Activated T-cell treated with anti-CD3 and anti-CD28 coated beads, Interleukin-2, amount 50 U/mL, for 24 hours (primary cell): ENCODE measurements at regions not wholly inside any gene's neighbourhood (a gene's known extent, or its start where the extent isn't known, plus 50 kb on each side); places are given as distances from the start of the nearest gene placed in this dataset.

Experiments
- DNase-seq: peaks from one replicate; pipeline ENCODE4 v3.0.0-alpha.2; 2020
- H3K27ac Mint-ChIP-seq: 2 replicates; pipeline ENCODE4 v1.8.0; 2020; ENCODE audit warnings: mild to moderate bottlenecking, mixed read lengths
- H3K27me3 Mint-ChIP-seq: 2 replicates; pipeline ENCODE4 v1.8.0; 2020; ENCODE audit warnings: mixed read lengths
- H3K36me3 Mint-ChIP-seq: 2 replicates; pipeline ENCODE4 v1.8.0; 2020; ENCODE audit warnings: low read depth, mixed read lengths
- H3K4me1 Mint-ChIP-seq: 2 replicates; pipeline ENCODE4 v1.8.0; 2020; ENCODE audit warnings: low read depth, mixed read lengths
- H3K4me3 Mint-ChIP-seq: 2 replicates; pipeline ENCODE4 v1.8.0; 2020; ENCODE audit warnings: mild to moderate bottlenecking, moderate library complexity, mixed read lengths
- H3K9me3 Mint-ChIP-seq: 2 replicates; pipeline ENCODE4 v1.8.0; 2020; ENCODE audit warnings: mixed read lengths

DNA sequence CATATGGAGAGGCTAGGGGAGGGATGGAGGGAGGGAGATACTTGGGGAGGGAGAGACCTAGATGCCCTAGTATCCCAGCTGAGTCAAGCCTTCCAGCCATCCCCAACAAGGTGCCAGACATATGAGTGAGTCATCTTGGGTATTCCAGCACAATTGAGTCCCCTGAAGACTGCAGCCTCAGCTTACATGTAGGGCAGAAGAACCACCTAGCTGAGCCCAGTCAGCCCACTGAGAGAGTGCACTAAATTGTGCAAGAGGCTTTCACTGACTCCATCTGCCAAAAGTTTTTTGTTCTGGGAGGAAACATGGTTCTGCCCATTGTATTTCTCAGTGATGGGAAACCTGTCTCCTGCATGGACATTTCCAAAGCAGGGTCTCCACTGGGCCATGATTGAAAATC is 76.4 kb downstream of the FOXD2 start:
- peaks cover 95% of the 10 kb centered on the region for H3K27me3 Mint-ChIP-seq

DNA sequence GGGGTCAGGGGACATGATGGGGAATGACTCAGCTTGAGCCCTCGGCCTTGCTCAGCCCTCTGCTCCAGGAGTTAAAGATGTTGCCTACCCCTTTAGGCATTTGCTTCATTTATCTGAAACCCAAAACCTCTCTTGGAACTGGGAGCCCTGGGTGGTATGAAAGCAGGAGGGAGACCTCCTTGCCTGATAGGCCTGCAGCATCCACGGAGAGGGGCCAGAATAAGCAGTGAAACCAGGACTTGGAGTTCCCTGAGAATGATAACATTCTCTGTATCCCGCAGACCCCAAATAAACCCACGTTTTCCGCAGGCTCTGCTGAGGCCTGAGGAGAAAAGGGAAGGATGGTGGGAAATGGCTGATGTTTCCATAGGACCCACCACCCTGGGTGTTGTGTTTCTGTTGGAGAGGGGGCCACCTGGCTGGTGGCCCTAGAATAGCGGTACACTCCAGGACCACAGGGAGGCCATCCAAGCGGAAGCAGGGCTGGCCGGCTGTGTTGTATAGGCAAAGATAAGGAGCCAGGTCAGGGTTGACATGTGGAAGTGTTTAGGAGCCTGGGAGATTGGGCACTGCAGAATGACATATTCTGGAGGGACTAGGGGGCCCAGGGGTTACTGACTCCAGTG is 77.4 kb downstream of the FOXD2 start:
- H3K27me3 Mint-ChIP-seq: peaks cover 92% of the 10 kb centered on the region
- H3K9me3 Mint-ChIP-seq: peaks cover 13% of the 10 kb centered on the region
- H3K4me1 Mint-ChIP-seq: no peaks in the 10 kb centered on the region
- no peak overlapping the region for H3K27ac Mint-ChIP-seq
- no peak overlapping the region for H3K4me3 Mint-ChIP-seq
- DNase-seq: no peak
- H3K36me3 Mint-ChIP-seq: no peaks in the 10 kb centered on the region

More for the DNA sequence above, 76.4 kb downstream of the FOXD2 start:
- H3K36me3 Mint-ChIP-seq: no peaks in the 10 kb centered on the region
- H3K4me3 Mint-ChIP-seq: no peak overlapping the region
- DNase-seq: no peak
- peaks cover 13% of the 10 kb centered on the region for H3K9me3 Mint-ChIP-seq
- peaks cover under 1% of the 10 kb centered on the region for H3K4me1 Mint-ChIP-seq
- H3K27ac Mint-ChIP-seq: no peak overlapping the region

DNA sequence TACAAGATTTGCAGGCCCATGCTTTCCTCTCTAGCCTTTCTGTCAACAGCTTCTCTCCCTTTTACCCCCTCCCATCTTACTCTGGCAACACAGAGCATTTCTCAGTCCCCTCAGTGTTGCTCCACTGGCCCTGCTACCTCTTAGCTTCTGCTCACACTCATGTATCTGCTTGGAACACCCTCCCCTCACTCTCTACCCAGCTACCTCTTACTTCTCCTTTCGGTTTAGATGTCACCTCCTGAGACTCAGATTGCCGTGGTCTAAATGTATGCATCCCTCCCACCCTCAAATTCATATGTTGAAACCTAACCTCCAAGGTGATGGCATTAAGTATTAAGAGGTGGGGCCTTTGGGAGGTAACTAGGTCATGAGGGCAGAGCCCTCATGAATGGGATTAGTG is 80.1 kb downstream of the FOXD2 start:
- Mint-ChIP-seq H3K4me1 (no peaks in the 10 kb centered on the region), H3K36me3 (no peaks in the 10 kb centered on the region), H3K27me3 (peaks cover 86% of the 10 kb centered on the region), H3K9me3 (peaks cover 13% of the 10 kb centered on the region), H3K4me3 (no peak overlapping the region), H3K27ac (no peak overlapping the region)
- DNase-seq: no peak

DNA sequence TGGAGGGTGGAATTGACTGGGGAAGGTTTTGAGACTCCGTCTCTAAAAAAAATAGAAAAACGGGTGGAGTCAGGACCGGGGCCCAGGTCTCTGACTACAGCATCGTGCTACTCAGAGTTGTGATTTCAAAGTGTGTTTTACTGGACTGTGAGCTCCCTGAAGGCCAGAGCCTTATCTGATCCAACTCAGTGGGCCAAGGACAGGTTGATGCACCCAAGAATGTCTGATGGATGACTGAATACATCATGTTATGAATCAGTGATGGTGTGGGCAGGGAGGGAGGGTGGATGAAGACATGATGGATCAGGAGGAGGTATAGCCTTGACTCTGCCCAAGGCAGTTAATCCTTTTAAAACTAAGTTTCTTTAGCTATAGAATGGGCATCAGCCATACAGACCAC is 81.6 kb downstream of the FOXD2 start:
- H3K27ac Mint-ChIP-seq: no peak overlapping the region
- H3K36me3 Mint-ChIP-seq: no peaks in the 10 kb centered on the region
- H3K9me3 Mint-ChIP-seq: peaks cover 4% of the 10 kb centered on the region
- H3K4me3 Mint-ChIP-seq: no peak overlapping the region
- DNase-seq: no peak
- H3K27me3 Mint-ChIP-seq: peaks cover 85% of the 10 kb centered on the region
- no peaks in the 10 kb centered on the region for H3K4me1 Mint-ChIP-seq

DNA sequence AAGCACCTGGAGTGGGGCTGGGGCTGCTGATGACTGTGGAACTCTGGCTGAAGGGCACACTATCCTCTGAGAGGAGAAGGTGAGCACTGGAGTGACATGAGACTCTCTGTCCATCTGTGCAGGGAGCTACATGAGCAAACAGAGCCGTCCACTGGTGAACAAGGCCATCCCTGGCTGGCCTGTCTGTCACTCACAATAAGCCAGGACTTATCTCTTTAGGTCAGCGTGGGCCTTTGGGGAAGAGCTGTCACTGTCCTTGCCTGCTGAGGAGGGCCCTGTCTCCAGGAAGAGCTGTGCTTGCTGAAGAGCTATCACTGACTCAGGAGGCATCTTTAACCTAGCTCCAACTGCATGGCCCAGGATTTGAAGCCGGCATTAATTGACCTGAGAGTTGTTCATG is 82.1 kb downstream of the FOXD2 start:
- Mint-ChIP-seq H3K27ac (no peak overlapping the region), H3K4me3 (no peak overlapping the region), H3K4me1 (no peaks in the 10 kb centered on the region), H3K36me3 (no peaks in the 10 kb centered on the region), H3K27me3 (peaks cover 85% of the 10 kb centered on the region), H3K9me3 (no peaks in the 10 kb centered on the region)
- no peak for DNase-seq

DNA sequence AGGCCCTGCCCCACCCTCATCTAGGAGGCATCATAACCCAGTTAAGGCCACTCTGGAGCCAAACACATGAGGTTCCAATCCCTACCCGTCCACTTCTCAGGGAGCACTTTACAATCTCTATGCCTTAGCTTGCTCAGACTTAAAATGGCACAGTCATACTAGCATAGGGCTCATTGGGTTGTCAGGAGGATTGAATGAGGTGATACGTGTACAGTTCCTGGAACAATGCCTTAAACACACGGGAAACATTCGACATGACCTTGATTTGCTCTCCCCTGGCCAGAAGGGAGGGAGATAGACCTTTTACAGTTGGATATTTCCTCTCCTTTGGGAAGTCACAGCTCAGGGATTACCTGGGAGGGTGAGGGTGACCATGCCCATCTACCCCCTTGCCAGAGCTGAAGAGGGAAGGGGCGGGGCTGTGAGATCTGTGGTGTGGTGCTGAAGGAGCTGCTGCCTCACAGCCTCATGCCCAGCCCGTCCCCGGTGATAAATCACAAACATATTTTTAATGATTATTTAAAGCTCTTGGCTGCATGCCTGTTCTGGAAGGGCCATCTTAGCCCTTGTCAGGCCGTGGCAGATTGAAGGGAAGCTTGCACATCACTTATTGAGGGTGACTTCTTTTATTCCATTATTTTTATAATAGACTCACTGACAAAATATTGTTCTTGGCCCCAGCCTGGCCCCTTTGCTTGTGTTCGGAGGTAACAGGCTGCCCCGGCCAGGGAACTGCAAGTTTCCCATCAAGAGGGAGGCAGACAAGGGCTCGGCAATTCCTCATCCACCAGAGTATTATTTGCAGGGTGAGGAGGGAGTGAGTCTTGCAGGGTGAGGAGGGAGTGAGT is 83.4 kb downstream of the FOXD2 start:
- Mint-ChIP-seq H3K4me3 (no peak overlapping the region), H3K27ac (no peak overlapping the region), H3K36me3 (no peaks in the 10 kb centered on the region), H3K27me3 (peaks cover 82% of the 10 kb centered on the region), H3K9me3 (no peaks in the 10 kb centered on the region), H3K4me1 (no peaks in the 10 kb centered on the region)
- no peak for DNase-seq

DNA sequence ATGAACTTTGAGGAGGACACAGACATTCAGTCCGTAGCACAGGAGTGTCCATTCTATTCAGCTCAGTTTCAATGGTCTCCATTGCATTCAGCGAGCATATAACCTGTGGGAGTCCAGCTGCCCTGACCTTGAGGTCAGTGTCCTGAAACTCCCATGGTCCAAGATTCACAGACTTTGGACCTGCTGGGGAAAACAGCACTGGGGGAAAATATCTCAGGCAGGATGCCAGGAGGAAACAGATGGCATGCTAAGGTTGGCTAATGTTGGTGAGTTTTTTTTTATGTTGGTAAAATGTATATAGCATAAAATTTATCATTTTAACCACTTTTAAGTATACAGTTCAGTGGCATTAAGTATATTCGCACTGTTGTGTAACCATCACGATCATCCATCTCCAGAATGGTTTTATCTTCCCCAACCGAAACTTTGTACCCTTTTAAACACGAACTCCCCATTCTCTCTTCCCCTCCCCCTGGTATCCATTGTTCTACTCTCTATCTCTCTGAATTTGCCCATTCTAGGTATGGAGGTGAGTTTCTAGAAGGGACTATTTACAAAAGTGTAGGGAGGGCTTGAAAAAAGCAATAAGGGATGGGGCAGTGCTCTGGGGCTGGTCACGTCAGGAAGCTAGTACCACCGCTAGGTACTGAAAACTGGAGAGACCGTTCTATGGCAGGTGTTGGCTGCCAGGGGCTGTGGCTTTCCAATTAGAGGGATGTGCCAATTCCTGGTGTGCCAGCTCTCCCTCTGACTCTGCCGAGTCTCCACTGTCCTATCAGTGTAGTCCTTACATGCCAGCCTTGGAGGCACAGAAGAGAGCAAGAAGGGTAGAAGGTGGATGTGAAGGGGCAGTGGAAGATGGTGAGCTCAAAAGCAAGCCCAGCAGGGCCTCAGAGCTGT is 85.3 kb downstream of the FOXD2 start:
- H3K4me3 Mint-ChIP-seq: no peak overlapping the region
- no peak for DNase-seq
- peaks cover 84% of the 10 kb centered on the region for H3K27me3 Mint-ChIP-seq
- H3K4me1 Mint-ChIP-seq: no peaks in the 10 kb centered on the region
- H3K27ac Mint-ChIP-seq: no peak overlapping the region
- no peaks in the 10 kb centered on the region for H3K36me3 Mint-ChIP-seq
- peaks cover 4% of the 10 kb centered on the region for H3K9me3 Mint-ChIP-seq

DNA sequence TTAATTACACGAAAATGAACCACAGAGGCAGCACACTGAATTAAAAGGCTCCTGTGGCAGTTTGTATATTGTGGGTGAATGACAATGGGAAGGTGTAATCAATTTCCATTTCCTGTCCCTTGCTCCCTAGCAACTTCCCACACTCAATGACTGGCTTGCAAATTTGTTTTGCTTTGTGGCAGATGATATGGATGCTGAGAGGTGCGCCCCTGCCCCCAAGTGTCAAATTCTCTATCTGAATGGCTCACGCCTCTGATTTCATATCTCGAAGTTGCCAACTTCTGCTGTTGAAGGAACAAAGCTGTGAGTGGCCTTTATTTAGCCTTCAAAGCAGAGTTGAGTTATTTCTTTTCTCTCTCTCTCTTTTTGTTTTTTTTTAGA is 86.0 kb downstream of the FOXD2 start:
- Mint-ChIP-seq H3K4me1 (no peaks in the 10 kb centered on the region), H3K9me3 (peaks cover 7% of the 10 kb centered on the region)

DNA sequence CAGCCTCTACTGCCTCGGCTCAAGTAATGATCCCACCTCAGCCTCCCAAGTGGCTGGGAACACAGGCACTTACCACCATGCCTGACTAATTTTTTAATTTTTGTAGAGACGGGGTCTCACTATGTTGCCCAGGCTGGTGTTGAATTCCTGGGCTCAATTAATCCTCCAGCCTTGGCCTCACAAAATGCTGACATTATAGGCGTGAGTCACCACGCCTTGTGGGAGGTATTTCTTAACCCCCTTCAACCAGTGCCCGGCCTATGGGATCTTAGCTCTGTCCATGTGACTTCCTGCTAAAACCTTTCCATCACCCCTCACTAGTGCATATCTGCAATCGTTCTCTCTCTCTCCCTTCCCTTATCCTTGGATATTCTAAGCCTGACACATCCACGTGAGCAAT is 86.4 kb downstream of the FOXD2 start:
- no peaks in the 10 kb centered on the region for H3K4me1 Mint-ChIP-seq
- H3K27ac Mint-ChIP-seq: no peak overlapping the region
- H3K9me3 Mint-ChIP-seq: peaks cover 11% of the 10 kb centered on the region
- no peaks in the 10 kb centered on the region for H3K36me3 Mint-ChIP-seq
- H3K27me3 Mint-ChIP-seq: peaks cover 83% of the 10 kb centered on the region
- DNase-seq: no peak
- H3K4me3 Mint-ChIP-seq: no peak overlapping the region

More for the DNA sequence above, 86.0 kb downstream of the FOXD2 start:
- H3K27me3 Mint-ChIP-seq: peaks cover 83% of the 10 kb centered on the region
- no peak for DNase-seq
- H3K4me3 Mint-ChIP-seq: no peak overlapping the region
- no peaks in the 10 kb centered on the region for H3K36me3 Mint-ChIP-seq
- no peak overlapping the region for H3K27ac Mint-ChIP-seq

DNA sequence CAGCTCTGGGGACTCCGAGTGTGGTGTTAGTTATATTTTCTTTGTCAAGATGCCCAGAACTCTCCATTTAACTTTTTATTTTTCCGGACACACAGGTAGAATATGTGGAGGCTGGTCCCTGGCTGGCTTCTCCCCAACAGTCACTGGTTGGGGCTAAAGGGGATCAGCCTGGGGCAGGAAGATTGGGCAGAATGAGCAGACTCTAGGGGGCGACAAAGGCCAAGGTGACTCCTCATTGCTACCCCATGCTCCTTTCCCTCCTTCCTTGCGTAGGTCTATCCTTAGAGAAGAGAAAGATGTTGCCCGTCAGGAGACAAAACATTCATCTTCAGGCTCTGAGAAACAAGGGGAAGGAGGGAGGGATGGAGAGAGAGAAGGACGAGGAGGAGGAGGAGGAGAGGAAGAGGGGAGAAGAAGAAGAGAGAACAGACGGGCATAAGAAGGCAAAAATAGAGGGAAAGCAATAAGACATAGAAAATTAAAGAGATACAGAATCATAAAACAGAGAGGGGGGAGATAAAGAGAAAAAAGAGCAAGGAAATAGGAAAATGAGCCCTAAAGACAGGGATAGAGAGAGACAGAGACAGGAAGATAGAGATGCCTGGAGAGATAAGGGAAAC is 89.9 kb downstream of the FOXD2 start:
- Mint-ChIP-seq H3K9me3 (peaks cover 12% of the 10 kb centered on the region), H3K27me3 (peaks cover 92% of the 10 kb centered on the region), H3K27ac (no peak overlapping the region), H3K4me1 (no peaks in the 10 kb centered on the region), H3K4me3 (no peak overlapping the region), H3K36me3 (no peaks in the 10 kb centered on the region)
- no peak for DNase-seq

DNA sequence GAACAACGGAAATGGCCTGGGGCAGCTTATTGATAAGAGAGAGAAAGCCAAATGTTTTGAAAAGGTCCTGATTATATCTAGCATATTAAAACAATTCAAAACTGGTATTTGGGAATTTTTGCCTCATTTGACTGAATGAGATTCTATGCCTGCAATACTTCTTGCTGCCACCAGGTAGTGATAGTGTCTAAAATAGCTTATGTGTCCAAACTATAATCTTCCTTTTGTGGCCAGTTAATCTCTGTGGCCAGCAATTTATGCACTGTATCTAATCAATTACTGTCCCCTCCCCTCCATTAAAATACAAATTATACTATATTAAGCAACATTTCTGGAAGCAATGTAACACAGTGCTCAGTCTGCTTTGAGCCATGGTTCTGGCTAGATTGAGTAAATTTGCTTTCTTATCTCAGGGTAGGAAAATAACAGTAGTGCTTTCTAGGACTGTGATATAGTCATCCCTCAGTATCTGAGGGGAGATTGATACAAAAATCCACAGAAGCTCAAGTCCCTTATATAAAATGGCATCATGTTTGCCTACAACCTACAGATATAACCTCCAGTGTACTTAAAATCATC is 91.8 kb downstream of the FOXD2 start:
- Mint-ChIP-seq H3K27ac (no peak overlapping the region), H3K36me3 (no peaks in the 10 kb centered on the region), H3K27me3 (peaks cover 92% of the 10 kb centered on the region), H3K4me1 (peaks cover 8% of the 10 kb centered on the region), H3K9me3 (peaks cover 12% of the 10 kb centered on the region), H3K4me3 (no peak overlapping the region)
- no peak for DNase-seq

DNA sequence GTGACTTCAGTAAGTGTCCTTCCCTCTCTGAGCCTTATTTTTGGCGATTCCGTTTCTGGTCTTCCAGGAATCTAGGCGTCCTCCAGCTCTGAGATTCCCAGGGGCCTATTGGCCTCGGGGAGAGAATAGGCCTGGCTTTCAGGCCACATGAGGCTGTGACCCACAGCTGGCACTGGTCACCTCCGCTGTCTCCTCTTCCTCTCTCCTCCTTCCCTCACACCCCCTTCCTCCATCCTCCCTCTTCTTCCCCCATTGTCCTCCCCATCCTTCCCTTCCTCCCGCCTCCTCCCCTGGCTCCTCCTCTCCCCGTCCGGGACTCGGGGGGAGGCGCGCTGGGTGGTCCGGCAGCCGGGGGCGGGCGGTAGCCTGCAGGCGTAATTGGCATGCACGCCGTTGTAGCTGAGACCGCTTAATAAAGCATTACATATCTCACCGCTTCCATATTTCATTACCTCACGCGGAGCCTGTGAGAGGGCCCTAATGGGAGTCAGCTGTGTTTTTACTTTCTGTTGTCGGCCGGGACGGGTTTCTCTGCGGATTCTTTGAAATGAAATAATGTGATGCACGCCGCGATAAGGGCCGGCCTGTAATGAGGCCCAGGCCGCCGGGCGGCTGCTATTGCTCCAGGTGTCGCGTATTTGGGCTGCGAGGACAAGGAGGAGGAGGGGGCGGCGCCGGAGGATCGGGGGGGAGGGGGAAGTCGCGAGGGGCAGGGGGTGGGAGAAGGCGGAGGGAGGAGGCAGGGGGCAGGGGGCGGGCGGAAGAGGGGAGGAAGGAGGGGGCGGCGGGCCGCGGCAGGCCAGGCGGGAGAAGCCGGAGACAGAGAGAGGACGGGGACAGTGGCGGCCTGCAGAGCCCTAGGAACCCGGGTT is 95.3 kb downstream of the FOXD2 start:
- Mint-ChIP-seq H3K4me1 (peaks cover 8% of the 10 kb centered on the region), H3K27me3 (peaks cover 83% of the 10 kb centered on the region)
- DNase-seq: no peak

DNA sequence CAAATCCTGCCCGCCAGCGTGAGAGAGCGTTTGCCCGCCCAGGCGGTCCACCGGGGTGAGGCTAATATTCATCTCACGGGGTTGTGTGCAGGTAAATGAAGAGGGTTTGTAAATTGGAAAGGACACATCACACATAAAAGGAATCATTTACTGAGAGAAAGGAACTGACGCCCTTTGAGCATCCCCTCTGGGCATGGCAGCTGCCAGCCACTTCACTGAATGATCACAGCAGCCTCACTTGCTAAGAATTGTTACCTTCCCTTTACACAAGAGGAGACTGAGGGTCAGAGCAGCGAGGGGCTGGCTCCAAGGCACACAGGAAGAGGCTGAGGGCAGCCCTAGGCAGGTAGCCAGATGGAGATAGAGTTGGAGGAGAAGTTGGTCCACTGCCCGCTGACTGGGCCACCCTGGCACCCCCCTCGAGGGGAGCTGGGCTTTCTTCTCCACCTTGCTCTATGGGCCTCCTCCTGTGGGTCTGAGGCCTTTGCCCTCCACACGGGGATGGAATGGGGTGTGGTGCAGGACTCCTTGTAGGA is 96.0 kb downstream of the FOXD2 start:
- Mint-ChIP-seq H3K27me3 (peaks cover 83% of the 10 kb centered on the region), H3K4me1 (peaks cover 8% of the 10 kb centered on the region), H3K9me3 (peaks cover 5% of the 10 kb centered on the region), H3K27ac (no peak overlapping the region), H3K36me3 (no peaks in the 10 kb centered on the region), H3K4me3 (no peak overlapping the region)
- DNase-seq: no peak

More for the DNA sequence above, 95.3 kb downstream of the FOXD2 start:
- H3K36me3 Mint-ChIP-seq: no peaks in the 10 kb centered on the region
- H3K27ac Mint-ChIP-seq: no peak overlapping the region
- H3K4me3 Mint-ChIP-seq: peak overlapping the region; percentile 39
- peaks cover 8% of the 10 kb centered on the region for H3K9me3 Mint-ChIP-seq
